GM23338 (cell line): ENCODE measurements at regions not wholly inside any gene's neighbourhood (a gene's known extent, or its start where the extent isn't known, plus 50 kb on each side); places are given as distances from the start of the nearest gene placed in this dataset.

Experiments
- EZH2 ChIP-seq: fragments of 200-600 bp; sonication (generic); IDR thresholded peaks from one replicate; pipeline ENCODE4 v1.8.0; 2017; ENCODE audit warnings: antibody characterized with exemption, mild to moderate bottlenecking, low read depth; ENCODE audit not compliant: unreplicated experiment
- JUNB ChIP-seq: IDR thresholded peaks from one replicate; pipeline ENCODE4 v1.6.1; 2016; ENCODE audit warnings: antibody characterized with exemption; ENCODE audit not compliant: unreplicated experiment
- POLR2AphosphoS5 ChIP-seq: IDR thresholded peaks from 2 replicates; pipeline ENCODE4 v1.6.1; 2016; ENCODE audit warnings: antibody characterized with exemption, low read depth
- TF ChIP-seq, protein P1 (sequence below), 2 experiments: fragments of 200-600 bp in 1 of 2; sonication (generic) in 1 of 2; conservative IDR thresholded peaks; 2 replicates each; pipeline versions ENCODE4 v1.5.1 to v1.6.1; 2016 to 2017; ENCODE audit warnings: antibody characterized with exemption in 2 of 2, low read depth in 2 of 2, mild to moderate bottlenecking in 2 of 2, moderate library complexity in 1 of 2
- TF ChIP-seq, protein P2 (sequence below): IDR thresholded peaks from one replicate; pipeline ENCODE4 v1.6.1; 2018; ENCODE audit warnings: antibody characterized with exemption; ENCODE audit not compliant: unreplicated experiment

DNA sequence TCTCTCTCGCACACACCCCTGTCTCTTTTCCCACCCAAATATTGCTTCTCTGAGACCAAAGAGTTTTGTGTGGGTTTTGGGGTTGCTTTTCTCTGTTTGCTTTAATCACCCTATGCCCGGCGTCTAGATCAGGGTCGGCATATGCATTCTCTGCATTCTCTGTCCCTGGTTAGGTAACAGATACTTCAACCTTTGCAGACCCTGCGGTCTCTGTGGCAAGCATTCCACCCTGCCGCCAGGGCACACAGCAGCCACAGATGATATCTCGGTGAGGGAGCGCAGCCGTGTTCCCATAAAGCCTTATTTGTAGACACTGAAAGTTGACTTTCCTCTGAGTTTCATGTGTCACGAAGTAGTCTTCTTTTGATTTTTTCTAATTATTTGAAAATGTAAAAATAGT lies 110.4 kb upstream of the FZD10 start:
- TF ChIP-seq, protein P1, sequence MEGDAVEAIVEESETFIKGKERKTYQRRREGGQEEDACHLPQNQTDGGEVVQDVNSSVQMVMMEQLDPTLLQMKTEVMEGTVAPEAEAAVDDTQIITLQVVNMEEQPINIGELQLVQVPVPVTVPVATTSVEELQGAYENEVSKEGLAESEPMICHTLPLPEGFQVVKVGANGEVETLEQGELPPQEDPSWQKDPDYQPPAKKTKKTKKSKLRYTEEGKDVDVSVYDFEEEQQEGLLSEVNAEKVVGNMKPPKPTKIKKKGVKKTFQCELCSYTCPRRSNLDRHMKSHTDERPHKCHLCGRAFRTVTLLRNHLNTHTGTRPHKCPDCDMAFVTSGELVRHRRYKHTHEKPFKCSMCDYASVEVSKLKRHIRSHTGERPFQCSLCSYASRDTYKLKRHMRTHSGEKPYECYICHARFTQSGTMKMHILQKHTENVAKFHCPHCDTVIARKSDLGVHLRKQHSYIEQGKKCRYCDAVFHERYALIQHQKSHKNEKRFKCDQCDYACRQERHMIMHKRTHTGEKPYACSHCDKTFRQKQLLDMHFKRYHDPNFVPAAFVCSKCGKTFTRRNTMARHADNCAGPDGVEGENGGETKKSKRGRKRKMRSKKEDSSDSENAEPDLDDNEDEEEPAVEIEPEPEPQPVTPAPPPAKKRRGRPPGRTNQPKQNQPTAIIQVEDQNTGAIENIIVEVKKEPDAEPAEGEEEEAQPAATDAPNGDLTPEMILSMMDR (conservative IDR thresholded peaks at IDR 0.05; ENCODE audit: low read depth in 2 of 2): no peak
- TF ChIP-seq POLR2AphosphoS5: no peak
- no peak for TF ChIP-seq JUNB
- no peak for TF ChIP-seq EZH2
- TF ChIP-seq, protein P2, sequence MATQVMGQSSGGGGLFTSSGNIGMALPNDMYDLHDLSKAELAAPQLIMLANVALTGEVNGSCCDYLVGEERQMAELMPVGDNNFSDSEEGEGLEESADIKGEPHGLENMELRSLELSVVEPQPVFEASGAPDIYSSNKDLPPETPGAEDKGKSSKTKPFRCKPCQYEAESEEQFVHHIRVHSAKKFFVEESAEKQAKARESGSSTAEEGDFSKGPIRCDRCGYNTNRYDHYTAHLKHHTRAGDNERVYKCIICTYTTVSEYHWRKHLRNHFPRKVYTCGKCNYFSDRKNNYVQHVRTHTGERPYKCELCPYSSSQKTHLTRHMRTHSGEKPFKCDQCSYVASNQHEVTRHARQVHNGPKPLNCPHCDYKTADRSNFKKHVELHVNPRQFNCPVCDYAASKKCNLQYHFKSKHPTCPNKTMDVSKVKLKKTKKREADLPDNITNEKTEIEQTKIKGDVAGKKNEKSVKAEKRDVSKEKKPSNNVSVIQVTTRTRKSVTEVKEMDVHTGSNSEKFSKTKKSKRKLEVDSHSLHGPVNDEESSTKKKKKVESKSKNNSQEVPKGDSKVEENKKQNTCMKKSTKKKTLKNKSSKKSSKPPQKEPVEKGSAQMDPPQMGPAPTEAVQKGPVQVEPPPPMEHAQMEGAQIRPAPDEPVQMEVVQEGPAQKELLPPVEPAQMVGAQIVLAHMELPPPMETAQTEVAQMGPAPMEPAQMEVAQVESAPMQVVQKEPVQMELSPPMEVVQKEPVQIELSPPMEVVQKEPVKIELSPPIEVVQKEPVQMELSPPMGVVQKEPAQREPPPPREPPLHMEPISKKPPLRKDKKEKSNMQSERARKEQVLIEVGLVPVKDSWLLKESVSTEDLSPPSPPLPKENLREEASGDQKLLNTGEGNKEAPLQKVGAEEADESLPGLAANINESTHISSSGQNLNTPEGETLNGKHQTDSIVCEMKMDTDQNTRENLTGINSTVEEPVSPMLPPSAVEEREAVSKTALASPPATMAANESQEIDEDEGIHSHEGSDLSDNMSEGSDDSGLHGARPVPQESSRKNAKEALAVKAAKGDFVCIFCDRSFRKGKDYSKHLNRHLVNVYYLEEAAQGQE: no peak
